ENCODE measurements at regions not wholly inside any gene's neighbourhood (a gene's known extent, or its start where the extent isn't known, plus 50 kb on each side); places are given as distances from the start of the nearest gene placed in this dataset.

- TF ChIP-seq POLR2AphosphoS5 (IDR thresholded peaks at IDR 0.05) (no peak), CTCF (IDR thresholded peaks at IDR 0.05) (no peak), POLR2A (IDR thresholded peaks at IDR 0.05) (no peak)
Observed at GRCh38 chr6:71551798-71552197, 263.2 kb downstream of the OGFRL1 start.

All from breast epithelium (tissue), 3 donors.